AG09319 (cell line): ENCODE measurements at regions not wholly inside any gene's neighbourhood (a gene's known extent, or its start where the extent isn't known, plus 50 kb on each side); places are given as distances from the start of the nearest gene placed in this dataset.
"Not testable (repeated sequence)": the region's sequence is repeated elsewhere in the genome, so short reads cannot be mapped to it uniquely, and the experiment has no call there.

Experiments used
- DNase-seq: peaks from one replicate; pipeline ENCODE4 v3.0.0-alpha.2; 2010; ENCODE audit warnings: low read depth; ENCODE audit errors: extremely low read depth
- TF ChIP-seq, protein P1 (sequence below): IDR thresholded peaks from 2 replicates; pipeline ENCODE4 v1.5.1; 2011; ENCODE audit warnings: low read depth, mild to moderate bottlenecking, inconsistent platforms, low read length, moderate library complexity

DNA sequence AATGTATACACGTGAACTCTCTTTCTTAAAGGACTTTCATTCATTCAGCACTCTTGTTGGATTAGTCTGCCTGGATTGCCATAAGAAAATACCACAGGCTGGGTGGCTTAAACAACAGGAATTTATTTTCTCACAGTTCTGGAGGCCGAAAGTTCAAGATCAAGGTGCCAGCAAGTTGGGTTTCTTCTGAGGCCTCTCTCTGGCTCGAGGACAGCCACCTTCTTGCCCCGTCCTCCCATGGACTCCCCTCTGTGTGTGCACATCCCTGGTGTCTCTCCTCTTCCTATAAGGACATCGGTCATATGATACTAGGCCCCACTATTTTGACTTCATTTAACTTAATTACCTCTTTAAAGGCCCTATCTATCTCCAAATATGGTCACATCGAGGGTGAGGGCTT, 110.4 kb upstream of the BMPER start:
- TF ChIP-seq, protein P1, sequence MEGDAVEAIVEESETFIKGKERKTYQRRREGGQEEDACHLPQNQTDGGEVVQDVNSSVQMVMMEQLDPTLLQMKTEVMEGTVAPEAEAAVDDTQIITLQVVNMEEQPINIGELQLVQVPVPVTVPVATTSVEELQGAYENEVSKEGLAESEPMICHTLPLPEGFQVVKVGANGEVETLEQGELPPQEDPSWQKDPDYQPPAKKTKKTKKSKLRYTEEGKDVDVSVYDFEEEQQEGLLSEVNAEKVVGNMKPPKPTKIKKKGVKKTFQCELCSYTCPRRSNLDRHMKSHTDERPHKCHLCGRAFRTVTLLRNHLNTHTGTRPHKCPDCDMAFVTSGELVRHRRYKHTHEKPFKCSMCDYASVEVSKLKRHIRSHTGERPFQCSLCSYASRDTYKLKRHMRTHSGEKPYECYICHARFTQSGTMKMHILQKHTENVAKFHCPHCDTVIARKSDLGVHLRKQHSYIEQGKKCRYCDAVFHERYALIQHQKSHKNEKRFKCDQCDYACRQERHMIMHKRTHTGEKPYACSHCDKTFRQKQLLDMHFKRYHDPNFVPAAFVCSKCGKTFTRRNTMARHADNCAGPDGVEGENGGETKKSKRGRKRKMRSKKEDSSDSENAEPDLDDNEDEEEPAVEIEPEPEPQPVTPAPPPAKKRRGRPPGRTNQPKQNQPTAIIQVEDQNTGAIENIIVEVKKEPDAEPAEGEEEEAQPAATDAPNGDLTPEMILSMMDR = no peak

DNA sequence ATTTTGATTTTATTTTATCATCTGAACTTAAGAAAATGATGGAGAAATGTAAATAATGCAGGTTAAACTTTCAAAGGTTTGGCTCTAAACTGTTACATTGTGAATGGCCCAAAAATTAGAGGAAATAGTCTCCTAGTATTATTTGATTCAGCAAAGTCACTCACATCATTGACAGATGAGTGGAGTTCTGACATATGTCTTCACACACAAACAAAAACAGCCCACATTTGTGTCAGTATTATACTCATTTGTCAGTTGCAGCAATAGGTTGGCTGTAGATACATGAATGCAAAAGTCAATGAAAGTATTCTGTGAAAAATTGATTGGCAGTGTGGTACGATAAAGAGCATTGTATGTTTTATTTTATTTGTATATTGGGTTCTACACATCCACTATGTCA, 108.8 kb upstream of the BMPER start:
- TF ChIP-seq, protein P1 = no peak
- no peak for DNase-seq

More for the DNA sequence above, 110.4 kb upstream of the BMPER start:
- DNase-seq = no peak

DNA sequence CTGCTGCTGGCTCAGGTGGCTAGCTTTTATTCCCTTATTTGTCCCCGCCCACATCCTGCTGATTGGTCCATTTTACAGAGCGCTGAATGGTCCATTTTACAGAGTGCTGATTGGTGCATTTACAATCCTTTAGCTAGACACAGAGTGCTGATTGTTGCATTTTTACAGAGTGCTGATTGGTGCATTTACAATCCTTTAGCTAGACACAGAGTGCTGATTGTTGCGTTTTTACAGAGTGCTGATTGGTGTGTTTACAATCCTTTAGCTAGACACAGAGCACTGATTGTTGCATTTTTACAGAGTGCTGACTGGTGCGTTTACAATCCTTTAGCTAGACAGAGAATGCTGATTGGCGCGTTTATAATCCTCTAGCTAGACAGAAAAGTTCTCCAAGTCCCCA, 107.8 kb upstream of the BMPER start:
- DNase-seq = not testable (repeated sequence)

DNA sequence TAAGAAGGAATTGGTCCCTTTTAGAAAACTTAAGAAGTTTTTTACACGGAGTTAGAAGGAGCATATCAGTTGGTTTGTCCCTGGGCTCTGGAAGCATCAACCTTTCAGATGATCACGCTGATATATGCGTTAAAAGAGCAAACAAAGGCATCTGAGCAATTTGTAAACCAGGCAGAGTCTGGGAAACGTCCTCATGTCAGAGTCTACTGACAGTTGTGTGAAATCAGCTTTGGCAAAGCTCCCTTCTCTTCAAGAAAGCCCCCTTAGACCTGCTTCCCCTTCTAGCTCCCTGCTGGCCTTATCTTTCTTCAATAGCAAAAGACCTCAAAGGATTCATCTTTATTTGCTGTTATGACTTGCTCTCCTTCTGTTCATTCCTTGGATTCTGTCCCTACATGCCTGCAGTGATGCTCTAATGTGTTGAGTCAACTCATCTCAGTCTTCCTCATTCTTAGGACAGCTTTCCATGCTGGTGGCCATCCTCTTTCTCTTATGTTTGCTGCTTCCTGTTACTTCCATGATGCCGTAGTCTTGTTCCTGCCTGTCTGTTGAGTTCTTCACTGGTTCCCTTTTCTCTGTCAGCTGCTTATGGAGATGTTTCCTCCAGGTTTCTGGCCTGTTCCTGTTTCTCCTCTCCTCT, 106.5 kb upstream of the BMPER start:
- TF ChIP-seq, protein P1 = no peak
- DNase-seq = no peak

DNA sequence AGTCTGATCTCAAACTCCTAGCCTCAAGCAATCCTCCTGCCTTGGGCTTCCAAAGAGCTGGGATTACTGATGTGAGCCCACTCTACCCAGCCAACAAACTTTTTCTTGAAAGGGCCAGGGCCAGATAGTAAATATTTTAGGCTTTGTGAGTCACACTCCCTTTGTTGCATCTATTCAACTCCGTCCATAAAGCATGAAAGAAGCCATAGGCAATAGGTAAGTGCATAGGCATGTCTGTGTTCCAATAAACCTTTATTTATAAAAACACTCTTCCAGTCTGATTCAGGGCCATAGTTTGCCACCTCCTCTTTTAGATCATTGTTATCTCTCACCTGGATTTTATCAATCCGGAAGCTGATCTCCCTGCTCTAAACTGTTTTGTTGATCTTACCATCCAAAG, 105.6 kb upstream of the BMPER start:
- DNase-seq = no peak
- TF ChIP-seq, protein P1 = no peak

DNA sequence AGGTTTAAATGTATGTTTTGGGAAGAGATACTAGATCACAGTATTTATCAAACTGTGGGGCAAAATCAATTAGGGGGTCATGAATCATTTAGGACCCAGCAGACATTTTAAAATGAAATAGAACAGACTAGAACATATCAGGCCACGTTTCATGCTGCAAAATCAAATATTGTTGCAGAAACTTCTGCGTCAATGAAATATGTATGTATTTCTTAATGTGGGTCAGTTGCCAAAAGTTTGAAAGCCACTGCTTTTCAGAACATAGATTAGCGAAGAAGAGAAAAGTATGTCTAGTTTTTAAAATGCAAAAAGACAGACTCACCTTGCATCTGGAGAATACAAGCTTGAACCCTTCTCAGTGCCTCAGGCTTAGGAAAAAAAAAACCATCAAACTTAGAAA, 102.7 kb upstream of the BMPER start:
- DNase-seq = no peak
- TF ChIP-seq, protein P1 = no peak

DNA sequence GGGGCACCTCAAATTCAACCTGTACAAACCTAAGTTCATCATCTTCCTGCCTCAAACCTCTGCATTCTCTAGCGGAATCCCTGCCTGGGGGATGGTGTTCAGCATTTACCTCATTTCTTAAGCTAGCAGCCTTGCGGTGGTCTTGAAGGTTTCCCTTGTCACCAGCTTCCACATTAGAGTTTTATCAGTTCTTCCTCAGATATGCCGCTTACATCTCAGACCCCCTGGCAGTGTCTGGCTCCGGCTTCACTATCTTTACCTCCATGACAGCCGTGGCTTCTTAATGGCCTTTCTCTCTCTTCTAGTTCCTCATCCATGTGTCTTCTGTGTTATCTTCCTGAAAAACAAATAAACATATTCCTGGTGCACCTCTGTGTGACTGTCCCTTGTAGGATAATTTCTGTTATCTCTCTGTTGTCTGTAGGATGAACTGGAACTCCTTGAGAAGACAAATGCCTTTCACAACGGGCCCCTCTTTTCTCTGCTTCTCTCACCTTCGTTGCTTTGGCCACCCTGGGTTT, 101.1 kb upstream of the BMPER start:
- no peak for DNase-seq
- TF ChIP-seq, protein P1 = no peak
